GM12801 (cell line): ENCODE measurements at regions not wholly inside any gene's neighbourhood (a gene's known extent, or its start where the extent isn't known, plus 50 kb on each side); places are given as distances from the start of the nearest gene placed in this dataset.

Experiments used
- CTCF ChIP-seq: IDR thresholded peaks from one replicate; pipeline ENCODE4 v1.5.1; 2011; ENCODE audit warnings: control low read depth; ENCODE audit not compliant: insufficient read length; ENCODE audit errors: extremely low read depth

- TF ChIP-seq CTCF: no peak
Observed at GRCh38 chr4:84146300-84146959, 352.7 kb downstream of the NKX6-1 start.

- no peak for TF ChIP-seq CTCF
Observed at GRCh38 chr4:84145176-84145575, 353.9 kb downstream of the NKX6-1 start.

GRCh38 chr4:84126061-84126787 is 372.9 kb downstream of the NKX6-1 start:
- no peak for TF ChIP-seq CTCF

- TF ChIP-seq CTCF: no peak
Observed at GRCh38 chr4:84110040-84110439, 389.1 kb downstream of the NKX6-1 start.

GRCh38 chr4:84100071-84100470 is 399.0 kb downstream of the NKX6-1 start:
- no peak for TF ChIP-seq CTCF

GRCh38 chr4:84099599-84099998 is 399.5 kb downstream of the NKX6-1 start:
- no peak for TF ChIP-seq CTCF

GRCh38 chr4:84091266-84091665 is 407.8 kb downstream of the NKX6-1 start:
- no peak for TF ChIP-seq CTCF
